Naive thymus-derived CD4-positive, alpha-beta T cell (primary cell): ENCODE measurements at regions not wholly inside any gene's neighbourhood (a gene's known extent, or its start where the extent isn't known, plus 50 kb on each side); places are given as distances from the start of the nearest gene placed in this dataset.
"Not testable (repeated sequence)": the region's sequence is repeated elsewhere in the genome, so short reads cannot be mapped to it uniquely, and the experiment has no call there.

Experiments used
- ATAC-seq: fragments of 150-1000 bp; cut with Tn5 transposase; 2 replicates; pipeline ENCODE4 v1.10.0; 2021; ENCODE audit warnings: mild to moderate bottlenecking, moderate library complexity
- CTCF ChIA-PET: fragments of 350-600 bp; sonication (Branson Sonifier 250); formaldehyde crosslinking; loops from one replicate; lab custom pipeline; 2021; ENCODE audit warnings: antibody characterized with exemption; lab: Charles Lee
- POLR2A ChIA-PET: fragments of 350-600 bp; sonication (Branson Sonifier 250); formaldehyde crosslinking; loops from one replicate; lab custom pipeline; 2021; ENCODE audit warnings: antibody characterized with exemption, inconsistent platforms; lab: Charles Lee
- DNase-seq, 9 donors: peaks; one replicate each; pipeline versions ENCODE4 v3.0.0 to v3.0.0-alpha.2; 2020 to 2022; ENCODE audit warnings: mixed read lengths in 1 of 9
- H3K27ac ChIP-seq: one replicate; pipeline ENCODE4 v1.7.0; 2013; ENCODE audit warnings: mild to moderate bottlenecking, low read depth, low read length, moderate library complexity
- H3K27me3 ChIP-seq, 2 donors: one replicate each; pipeline ENCODE4 v1.7.0; 2013; ENCODE audit warnings: low read length in 2 of 2, mild to moderate bottlenecking in 2 of 2, moderate library complexity in 2 of 2; ENCODE audit not compliant: control insufficient read depth in 2 of 2, insufficient read depth in 2 of 2
- H3K36me3 ChIP-seq, 3 experiments: 1 replicate in 2 of 3; 2 replicates in 1 of 3; pipeline ENCODE4 v1.7.0; 2013; ENCODE audit warnings: low read length in 3 of 3, mild to moderate bottlenecking in 3 of 3, moderate library complexity in 1 of 3; ENCODE audit not compliant: insufficient read depth in 3 of 3, control insufficient read depth in 2 of 3
- H3K4me1 ChIP-seq, 2 donors: one replicate each; pipeline ENCODE4 v1.7.0; 2013; ENCODE audit warnings: low read length in 2 of 2, mild to moderate bottlenecking in 2 of 2, moderate library complexity in 1 of 2; ENCODE audit not compliant: control insufficient read depth in 2 of 2, insufficient read depth in 2 of 2
- H3K4me3 ChIP-seq: 2 replicates; pipeline ENCODE4 v1.7.0; 2013; ENCODE audit warnings: mild to moderate bottlenecking, low read length
- H3K9me3 ChIP-seq, 3 experiments: 1 replicate in 2 of 3; 2 replicates in 1 of 3; pipeline ENCODE4 v1.7.0; 2013; ENCODE audit warnings: low read length in 3 of 3; ENCODE audit not compliant: control insufficient read depth in 2 of 3
- H3K27ac Mint-ChIP-seq, 9 donors: one replicate each; pipeline ENCODE4 v1.8.0; 2020 to 2022; ENCODE audit warnings: mixed read lengths in 9 of 9, mild to moderate bottlenecking in 8 of 9, moderate library complexity in 5 of 9, inconsistent platforms in 2 of 9
- H3K27me3 Mint-ChIP-seq, 5 donors: one replicate each; pipeline ENCODE4 v1.8.0; 2021 to 2022; ENCODE audit warnings: mixed read lengths in 5 of 5, mild to moderate bottlenecking in 1 of 5
- H3K36me3 Mint-ChIP-seq, 5 donors: one replicate each; pipeline ENCODE4 v1.8.0; 2020 to 2022; ENCODE audit warnings: mixed read lengths in 5 of 5, mild to moderate bottlenecking in 3 of 5, inconsistent platforms in 1 of 5
- H3K4me1 Mint-ChIP-seq, 7 donors: one replicate each; pipeline ENCODE4 v1.8.0; 2020 to 2022; ENCODE audit warnings: mixed read lengths in 7 of 7, mild to moderate bottlenecking in 3 of 7, inconsistent platforms in 1 of 7
- H3K4me3 Mint-ChIP-seq, 10 donors: one replicate each; pipeline ENCODE4 v1.8.0; 2020 to 2022; ENCODE audit warnings: mild to moderate bottlenecking in 10 of 10, mixed read lengths in 10 of 10, moderate library complexity in 6 of 10, inconsistent platforms in 2 of 10
- H3K9me3 Mint-ChIP-seq, 11 donors: one replicate each; pipeline ENCODE4 v1.8.0; 2020 to 2022; ENCODE audit warnings: mixed read lengths in 11 of 11, mild to moderate bottlenecking in 4 of 11, inconsistent platforms in 1 of 11, moderate library complexity in 1 of 11
- intact Hi-C, 2 donors: fragments of 100-400 bp; cut with micrococcal nuclease; formaldehyde crosslinking; loops; one replicate each; pipeline ENCODE4 v1.15.1; 2023

DNA sequence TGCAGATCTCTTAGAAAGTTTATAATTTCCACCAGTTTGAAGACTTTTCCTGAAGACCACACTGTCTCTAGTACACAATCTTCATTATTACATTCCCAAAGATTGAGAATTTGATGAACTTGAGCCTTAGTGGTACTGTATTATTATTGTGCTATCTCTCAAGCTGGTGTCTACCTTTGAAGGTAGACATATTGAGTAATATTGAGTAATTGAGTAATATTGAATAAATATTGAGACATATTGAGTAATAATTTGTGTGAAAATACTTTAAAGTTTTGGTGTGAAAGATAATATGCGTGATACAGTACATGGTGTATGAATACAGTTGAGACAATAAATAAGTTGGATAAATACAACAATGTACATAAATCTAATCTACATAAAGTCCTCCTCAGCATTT lies 613.1 kb upstream of the ADGRL2 start:
- Histone ChIP-seq H3K4me1 (no peaks in the 10 kb centered on the region), H3K27ac (no peak overlapping the region), H3K27me3 (no peaks in the 10 kb centered on the region), H3K9me3 (no peaks in the 10 kb centered on the region), H3K36me3 (no peaks in the 10 kb centered on the region), H3K4me3 (no peak overlapping the region)
- intact Hi-C loops, result no loop called here
- CTCF ChIA-PET, result no interaction called here
- ATAC-seq (no peak), DNase-seq (no peak)
- H3K27ac Mint-ChIP-seq, result no peak overlapping the region
- H3K27me3 Mint-ChIP-seq, result no peaks in the 10 kb centered on the region
- H3K9me3 Mint-ChIP-seq, result peaks cover 0 to 18% (median 10%) of the 10 kb centered on the region in 11 donors
- no peak overlapping the region for H3K4me3 Mint-ChIP-seq
- H3K4me1 Mint-ChIP-seq, result no peaks in the 10 kb centered on the region
- POLR2A ChIA-PET, result no interaction called here
- H3K36me3 Mint-ChIP-seq, result peaks cover 0 to 3% (median 0%) of the 10 kb centered on the region in 5 donors

DNA sequence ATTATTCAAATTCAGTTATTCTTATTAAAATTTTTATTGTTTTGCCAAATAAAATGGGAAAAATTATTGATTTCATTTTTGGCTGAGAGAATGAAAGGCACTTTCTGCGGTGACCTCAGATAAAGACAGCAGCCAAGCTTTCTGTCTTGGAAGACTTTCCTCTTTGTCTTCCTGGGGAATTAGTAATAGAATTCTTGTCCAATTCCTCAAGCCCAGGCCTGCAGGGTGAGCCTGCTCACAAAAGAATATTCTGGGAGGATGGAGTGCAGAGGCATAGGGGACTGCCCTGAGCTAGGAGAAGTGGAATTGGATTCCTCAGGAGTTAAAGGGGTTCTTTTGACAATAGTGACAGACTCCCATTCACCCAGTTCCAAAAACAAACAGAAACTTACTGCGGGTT lies 614.5 kb upstream of the ADGRL2 start:
- Histone ChIP-seq H3K4me3 (no peak overlapping the region), H3K4me1 (no peaks in the 10 kb centered on the region), H3K27ac (no peak overlapping the region), H3K36me3 (no peaks in the 10 kb centered on the region), H3K9me3 (no peaks in the 10 kb centered on the region), H3K27me3 (no peaks in the 10 kb centered on the region)
- no peak for ATAC-seq
- POLR2A ChIA-PET, result no interaction called here
- DNase-seq, result no peak
- Mint-ChIP-seq H3K4me1 (no peaks in the 10 kb centered on the region), H3K36me3 (peaks cover 0 to 3% (median 0%) of the 10 kb centered on the region in 5 donors), H3K9me3 (peaks cover 0 to 18% (median 10%) of the 10 kb centered on the region in 11 donors), H3K27ac (no peak overlapping the region), H3K27me3 (no peaks in the 10 kb centered on the region), H3K4me3 (no peak overlapping the region)
- CTCF ChIA-PET, result no interaction called here
- intact Hi-C loops, result no loop called here

DNA sequence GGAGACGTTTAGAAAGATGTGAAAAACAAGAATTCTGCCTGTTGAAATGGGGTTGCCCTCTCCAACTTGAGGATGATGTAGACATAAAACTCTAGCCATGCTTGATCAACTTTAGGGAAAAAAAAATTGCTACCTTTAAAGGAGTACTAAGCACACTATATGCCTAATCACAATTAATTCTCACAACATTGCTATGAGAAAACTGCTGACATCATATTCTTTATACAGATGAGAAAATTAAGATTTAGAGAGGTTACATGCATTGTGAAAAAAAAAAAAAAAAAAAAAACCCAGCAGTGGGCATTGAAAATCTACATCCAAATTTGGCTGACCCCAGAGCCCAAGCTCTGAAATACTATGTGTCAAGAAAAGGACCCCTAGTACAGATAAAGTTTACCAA lies 617.2 kb upstream of the ADGRL2 start:
- H3K27ac Mint-ChIP-seq, result no peak overlapping the region
- ChIA-PET CTCF (no interaction called here), POLR2A (no interaction called here)
- H3K4me1 Mint-ChIP-seq, result no peaks in the 10 kb centered on the region
- Histone ChIP-seq H3K4me3 (no peak overlapping the region), H3K36me3 (no peaks in the 10 kb centered on the region), H3K4me1 (no peaks in the 10 kb centered on the region), H3K9me3 (no peaks in the 10 kb centered on the region), H3K27ac (no peak overlapping the region), H3K27me3 (no peaks in the 10 kb centered on the region)
- H3K36me3 Mint-ChIP-seq, result no peaks in the 10 kb centered on the region
- intact Hi-C loops, result no loop called here
- H3K27me3 Mint-ChIP-seq, result no peaks in the 10 kb centered on the region
- DNase-seq (no peak), ATAC-seq (no peak)
- H3K4me3 Mint-ChIP-seq, result no peak overlapping the region
- peaks cover 0 to 18% (median 12%) of the 10 kb centered on the region in 11 donors for H3K9me3 Mint-ChIP-seq

DNA sequence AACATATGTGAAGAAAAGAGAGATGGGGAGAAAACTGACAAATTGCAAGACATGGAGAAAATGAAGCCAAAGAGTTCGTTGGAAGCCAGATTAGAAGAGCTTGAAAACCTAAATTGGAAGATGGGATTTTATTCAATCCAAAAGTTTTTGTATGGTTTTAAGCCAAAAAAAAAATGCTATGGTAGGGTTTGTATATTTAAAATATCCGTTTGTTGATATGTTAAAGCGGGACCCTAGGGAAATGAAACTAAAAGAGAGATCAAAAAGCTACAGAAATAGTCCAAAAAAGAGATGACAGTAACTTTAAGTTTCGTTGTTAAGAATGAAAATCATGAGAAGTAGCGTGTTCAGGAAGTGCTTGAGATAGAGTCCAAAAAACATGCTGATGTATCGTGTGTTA lies 617.7 kb upstream of the ADGRL2 start:
- intact Hi-C loops, result no loop called here
- no peaks in the 10 kb centered on the region for H3K9me3 ChIP-seq
- H3K9me3 Mint-ChIP-seq, result peaks cover 0 to 18% (median 12%) of the 10 kb centered on the region in 11 donors
- no peaks in the 10 kb centered on the region for H3K36me3 Mint-ChIP-seq
- no peak overlapping the region for H3K27ac ChIP-seq
- no peaks in the 10 kb centered on the region for H3K4me1 Mint-ChIP-seq
- H3K36me3 ChIP-seq, result no peaks in the 10 kb centered on the region
- CTCF ChIA-PET, result no interaction called here
- H3K27ac Mint-ChIP-seq, result no peak overlapping the region
- H3K4me1 ChIP-seq, result no peaks in the 10 kb centered on the region
- H3K4me3 ChIP-seq, result no peak overlapping the region
- no peak overlapping the region for H3K4me3 Mint-ChIP-seq
- POLR2A ChIA-PET, result no interaction called here
- DNase-seq (no peak), ATAC-seq (no peak)
- H3K27me3 ChIP-seq, result no peaks in the 10 kb centered on the region
- H3K27me3 Mint-ChIP-seq, result no peaks in the 10 kb centered on the region

DNA sequence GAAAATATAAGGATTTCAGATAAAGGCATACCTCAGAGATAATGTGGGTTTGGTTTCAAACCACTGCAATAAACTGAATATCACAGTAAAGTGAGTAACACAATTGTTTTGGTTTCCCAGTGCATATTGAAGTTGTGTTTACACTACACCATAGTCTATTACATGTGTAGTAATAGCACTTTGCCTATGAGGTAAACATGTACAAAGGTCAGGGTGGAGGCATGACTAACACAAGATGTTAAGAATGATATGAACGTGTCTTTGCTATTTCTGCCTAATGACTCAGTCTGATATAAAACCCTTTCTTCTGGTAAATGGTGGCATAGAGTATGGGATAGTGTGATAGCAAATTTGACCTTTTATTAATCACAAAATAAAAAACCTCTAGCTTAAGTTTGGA lies 621.5 kb upstream of the ADGRL2 start:
- H3K4me1 ChIP-seq, result no peaks in the 10 kb centered on the region
- H3K27me3 ChIP-seq, result no peaks in the 10 kb centered on the region
- no peak overlapping the region for H3K4me3 ChIP-seq
- no peak for DNase-seq
- ATAC-seq, result no peak
- Mint-ChIP-seq H3K4me3 (no peak overlapping the region), H3K36me3 (no peaks in the 10 kb centered on the region), H3K4me1 (no peaks in the 10 kb centered on the region), H3K27me3 (no peaks in the 10 kb centered on the region), H3K27ac (no peak overlapping the region), H3K9me3 (peaks cover 0 to 28% (median 8%) of the 10 kb centered on the region in 11 donors)
- H3K36me3 ChIP-seq, result no peaks in the 10 kb centered on the region
- no peaks in the 10 kb centered on the region for H3K9me3 ChIP-seq
- H3K27ac ChIP-seq, result no peak overlapping the region
- ChIA-PET POLR2A (no interaction called here), CTCF (no interaction called here)
- intact Hi-C loops, result no loop called here

DNA sequence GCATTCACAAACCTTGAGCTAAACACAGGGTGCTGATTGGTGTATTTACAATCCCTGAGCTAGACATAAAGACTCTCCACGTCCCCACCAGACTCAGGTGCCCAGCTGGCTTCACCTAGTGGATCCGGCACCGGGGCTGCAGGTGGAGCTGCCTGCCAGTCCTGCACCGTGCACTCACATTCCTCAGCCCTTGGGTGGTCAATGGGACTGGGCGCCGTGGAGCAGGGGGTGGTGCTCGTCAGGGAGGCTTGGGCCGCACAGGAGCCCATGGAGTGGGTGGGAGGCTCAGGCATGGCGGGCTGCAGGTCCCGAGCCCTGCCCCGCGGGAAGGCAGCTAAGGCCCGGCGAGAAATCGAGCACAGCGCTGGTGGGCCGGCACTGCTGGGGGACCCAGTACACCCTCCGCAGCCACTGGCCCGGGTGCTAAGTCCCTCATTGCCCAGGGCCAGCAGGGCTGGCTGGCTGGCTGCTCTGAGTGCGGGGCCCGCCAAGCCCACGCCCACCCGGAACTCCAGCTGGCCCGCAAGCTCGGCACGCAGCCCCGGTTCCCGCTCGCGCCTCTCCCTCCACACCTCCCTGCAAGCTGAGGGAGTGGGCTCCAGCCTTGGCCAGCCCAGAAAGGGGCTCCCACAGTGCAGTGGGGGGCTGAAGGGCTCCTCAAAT lies 622.2 kb upstream of the ADGRL2 start:
- H3K4me1 Mint-ChIP-seq, intact Hi-C loops, H3K27me3 Mint-ChIP-seq, H3K4me3 Mint-ChIP-seq, H3K9me3 ChIP-seq, DNase-seq, H3K36me3 ChIP-seq, H3K27me3 ChIP-seq, CTCF ChIA-PET, H3K36me3 Mint-ChIP-seq, H3K27ac ChIP-seq, POLR2A ChIA-PET, H3K4me3 ChIP-seq, H3K27ac Mint-ChIP-seq, ATAC-seq, H3K4me1 ChIP-seq: not testable (repeated sequence)
- H3K9me3 Mint-ChIP-seq, result peaks cover under 1 to 31% (median 10%) of the 10 kb centered on the region in 11 donors

DNA sequence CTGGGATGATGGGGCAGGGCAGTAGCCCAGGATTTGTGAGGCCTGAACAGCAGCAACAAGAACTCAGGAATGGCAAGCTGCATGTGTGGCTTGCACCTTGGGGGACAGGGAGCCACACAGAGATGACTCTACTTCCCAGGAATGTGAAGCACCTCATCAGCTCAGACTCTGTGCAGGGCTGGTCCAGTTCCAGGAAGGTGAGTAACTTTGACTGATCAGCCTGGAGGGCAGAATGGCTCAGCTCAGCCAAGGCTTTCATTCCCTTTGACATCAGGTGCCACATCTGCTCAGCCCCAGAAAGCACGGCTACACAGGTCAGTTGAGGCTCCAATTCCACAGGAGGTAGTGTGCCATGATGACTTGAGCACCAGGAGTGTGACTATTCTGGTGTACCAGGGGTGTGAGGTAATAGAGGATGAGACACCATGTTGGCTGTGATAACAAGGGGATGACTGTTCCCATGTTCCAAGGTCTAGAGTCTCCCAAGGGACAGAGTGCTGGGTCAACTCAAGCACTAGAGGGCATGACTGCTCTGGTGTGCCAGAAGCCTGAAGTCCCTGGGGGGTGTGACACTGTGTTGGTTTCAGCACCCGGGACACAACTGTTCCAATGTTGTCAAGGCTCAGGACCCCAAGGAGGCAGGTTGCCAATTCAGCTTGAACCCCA lies 625.8 kb upstream of the ADGRL2 start:
- H3K4me1 ChIP-seq, result no peaks in the 10 kb centered on the region
- Mint-ChIP-seq H3K36me3 (no peaks in the 10 kb centered on the region), H3K4me3 (no peak overlapping the region), H3K4me1 (no peaks in the 10 kb centered on the region), H3K27ac (no peak overlapping the region), H3K27me3 (no peaks in the 10 kb centered on the region), H3K9me3 (peaks cover 2 to 55% (median 11%) of the 10 kb centered on the region in 11 donors)
- no peaks in the 10 kb centered on the region for H3K27me3 ChIP-seq
- H3K27ac ChIP-seq, result no peak overlapping the region
- no peak overlapping the region for H3K4me3 ChIP-seq
- H3K36me3 ChIP-seq, result no peaks in the 10 kb centered on the region
- ChIA-PET POLR2A (no interaction called here), CTCF (no interaction called here)
- peaks cover 0 to 3% (median 0%) of the 10 kb centered on the region in 3 experiments for H3K9me3 ChIP-seq
- intact Hi-C loops, result no loop called here
- DNase-seq (no peak), ATAC-seq (no peak)
